Upper lobe of left lung (tissue), 6 donors: ENCODE measurements at regions not wholly inside any gene's neighbourhood (a gene's known extent, or its start where the extent isn't known, plus 50 kb on each side); places are given as distances from the start of the nearest gene placed in this dataset.

Source experiments
- ATAC-seq, 2 donors: fragments of 200-7000 bp; cut with Tn5 transposase; one replicate each; pipeline ENCODE4 v1.9.1; 2022; ENCODE audit warnings: mild to moderate bottlenecking in 2 of 2, moderate library complexity in 2 of 2; ENCODE audit not compliant: low FRiP score in 2 of 2
- DNase-seq, 2 donors: peaks; one replicate each; pipeline ENCODE4 v3.0.0-alpha.2; 2019 to 2020
- H3K27ac ChIP-seq, 4 donors: fragments of 200-600 bp; sonication (generic); one replicate each; pipeline ENCODE4 v1.5.1; 2016 to 2019
- H3K27me3 ChIP-seq, 4 donors: fragments of 200-600 bp; sonication (generic); one replicate each; pipeline ENCODE4 v1.5.1; 2017 to 2019
- H3K36me3 ChIP-seq, 4 donors: fragments of 200-600 bp; sonication (generic); one replicate each; pipeline ENCODE4 v1.5.1; 2016 to 2019
- H3K4me1 ChIP-seq, 4 donors: fragments of 200-600 bp; sonication (generic); one replicate each; pipeline ENCODE4 v1.5.1; 2018 to 2019
- H3K4me3 ChIP-seq, 4 donors: fragments of 200-600 bp; sonication (generic); one replicate each; pipeline ENCODE4 v1.5.1; 2017 to 2019; ENCODE audit warnings: mild to moderate bottlenecking in 2 of 4, moderate library complexity in 1 of 4
- H3K9me3 ChIP-seq, 4 donors: fragments of 200-600 bp; sonication (generic); one replicate each; pipeline ENCODE4 v1.5.1; 2018 to 2019
- CTCF ChIP-seq, 6 experiments: fragments of 450-650 bp in 4 of 6; fragments of 200-600 bp in 2 of 6; sonication (generic) in 2 of 6; IDR thresholded peaks; one replicate each; pipeline ENCODE4 v1.5.1; 2016 to 2019; ENCODE audit warnings: antibody characterized with exemption in 6 of 6
- EP300 ChIP-seq, 4 donors: sonication (generic); formaldehyde crosslinking; IDR thresholded peaks; one replicate each; pipeline ENCODE4 v1.5.1; 2017; ENCODE audit warnings: antibody characterized with exemption in 4 of 4, control low read depth in 2 of 4
- POLR2A ChIP-seq, 4 donors: fragments of 450-650 bp; IDR thresholded peaks; one replicate each; pipeline ENCODE4 v1.5.1; 2016 to 2017; ENCODE audit warnings: antibody characterized with exemption in 4 of 4, mild to moderate bottlenecking in 2 of 4
- POLR2AphosphoS5 ChIP-seq, 2 donors: sonication (generic); formaldehyde crosslinking; IDR thresholded peaks; one replicate each; pipeline ENCODE4 v1.5.1; 2017; ENCODE audit warnings: antibody characterized with exemption in 2 of 2
- WGBS, 2 donors: methylation state at CpG; one replicate each; pipeline ENCODE4 v1.1.5; 2017 to 2018; 5-methylcytosine and 5-hydroxymethylcytosine counted together
- donor health status: DM: no; HTN: no; CAD: no; lungs with moderate emphysema.
- donor health status: DM: no; HTN: yes; CAD: no; lungs with severe emphysema.

GRCh38 chr2:75982719-75983118, 272.0 kb upstream of the GCFC2 start:
- no peaks in the 10 kb centered on the region for H3K4me1 ChIP-seq
- 85 to 92% methylated on average over 2 of the region's 2 CpGs for WGBS, 2 donors
- H3K4me3 ChIP-seq, result no peak overlapping the region
- H3K27ac ChIP-seq, result no peak overlapping the region
- TF ChIP-seq POLR2A (IDR thresholded peaks at IDR 0.05), result no peak
- no peak for TF ChIP-seq EP300 (IDR thresholded peaks at IDR 0.05)
- no peak for TF ChIP-seq CTCF (IDR thresholded peaks at IDR 0.05)
- no peak for TF ChIP-seq POLR2AphosphoS5 (IDR thresholded peaks at IDR 0.05)
- H3K36me3 ChIP-seq, result no peaks in the 10 kb centered on the region
- H3K9me3 ChIP-seq, result peaks cover 0 to 5% (median 0%) of the 10 kb centered on the region in 4 donors
- DNase-seq, result no peak
- H3K27me3 ChIP-seq, result no peaks in the 10 kb centered on the region
- no peak for ATAC-seq

GRCh38 chr2:75964646-75965045, 253.9 kb upstream of the GCFC2 start:
- no peak overlapping the region for H3K4me3 ChIP-seq
- TF ChIP-seq CTCF (IDR thresholded peaks at IDR 0.05), result no peak
- WGBS, 2 donors, result 54 to 61% methylated on average over 2 of the region's 2 CpGs
- no peaks in the 10 kb centered on the region for H3K27me3 ChIP-seq
- ATAC-seq (no peak), DNase-seq (no peak)
- H3K36me3 ChIP-seq, result no peaks in the 10 kb centered on the region
- H3K27ac ChIP-seq, result no peak overlapping the region
- no peaks in the 10 kb centered on the region for H3K4me1 ChIP-seq
- no peaks in the 10 kb centered on the region for H3K9me3 ChIP-seq

- H3K27ac ChIP-seq, result no peak overlapping the region
- WGBS, 2 donors, result 67% methylated on average over 3 of the region's 3 CpGs
- TF ChIP-seq EP300 (IDR thresholded peaks at IDR 0.05) (no peak), CTCF (IDR thresholded peaks at IDR 0.05) (no peak), POLR2A (IDR thresholded peaks at IDR 0.05) (no peak), POLR2AphosphoS5 (IDR thresholded peaks at IDR 0.05) (no peak)
These were observed 249.8 kb upstream of the GCFC2 start for GRCh38 chr2:75960472-75961009.

GRCh38 chr2:75959724-75960471, 249.2 kb upstream of the GCFC2 start:
- DNase-seq (no peak), ATAC-seq (no peak)
- no peaks in the 10 kb centered on the region for H3K4me1 ChIP-seq
- TF ChIP-seq EP300 (IDR thresholded peaks at IDR 0.05), result no peak
- TF ChIP-seq CTCF (IDR thresholded peaks at IDR 0.05), result no peak
- TF ChIP-seq POLR2AphosphoS5 (IDR thresholded peaks at IDR 0.05), result no peak
- TF ChIP-seq POLR2A (IDR thresholded peaks at IDR 0.05), result no peak
- H3K36me3 ChIP-seq, result no peaks in the 10 kb centered on the region
- no peak overlapping the region for H3K27ac ChIP-seq
- H3K9me3 ChIP-seq, result no peaks in the 10 kb centered on the region
- H3K27me3 ChIP-seq, result no peaks in the 10 kb centered on the region
- WGBS, 2 donors, result 68 to 90% methylated on average over 4 of the region's 4 CpGs
- no peak overlapping the region for H3K4me3 ChIP-seq

More at GRCh38 chr2:75960472-75961009, 249.8 kb upstream of the GCFC2 start:
- Histone ChIP-seq H3K27me3 (no peaks in the 10 kb centered on the region), H3K9me3 (no peaks in the 10 kb centered on the region), H3K4me1 (no peaks in the 10 kb centered on the region), H3K36me3 (no peaks in the 10 kb centered on the region), H3K4me3 (no peak overlapping the region)
- DNase-seq, result no peak
- ATAC-seq, result no peak

- H3K9me3 ChIP-seq, result no peaks in the 10 kb centered on the region
- no peaks in the 10 kb centered on the region for H3K36me3 ChIP-seq
- no peak overlapping the region for H3K4me3 ChIP-seq
- DNase-seq, result no peak
- TF ChIP-seq CTCF (IDR thresholded peaks at IDR 0.05) (no peak), EP300 (IDR thresholded peaks at IDR 0.05) (no peak), POLR2AphosphoS5 (IDR thresholded peaks at IDR 0.05) (no peak), POLR2A (IDR thresholded peaks at IDR 0.05) (no peak)
- no peaks in the 10 kb centered on the region for H3K4me1 ChIP-seq
- H3K27me3 ChIP-seq, result no peaks in the 10 kb centered on the region
- no peak for ATAC-seq
- H3K27ac ChIP-seq, result no peak overlapping the region
These were observed 244.0 kb upstream of the GCFC2 start for GRCh38 chr2:75954761-75955160.
